B cell (primary cell): ENCODE measurements at regions not wholly inside any gene's neighbourhood (a gene's known extent, or its start where the extent isn't known, plus 50 kb on each side); places are given as distances from the start of the nearest gene placed in this dataset.

Experiments used
- EZH2 ChIP-seq: IDR thresholded peaks from 2 replicates; pipeline ENCODE4 v1.6.1; 2012; ENCODE audit warnings: borderline replicate concordance, low read depth, mild to moderate bottlenecking, moderate library complexity, low read length; ENCODE audit not compliant: insufficient read depth, poor library complexity, severe bottlenecking
- TF ChIP-seq, protein P1 (sequence below): fragments of 200-600 bp; IDR thresholded peaks from one replicate; pipeline ENCODE4 v1.8.0; 2022; ENCODE audit warnings: antibody characterized with exemption, mild to moderate bottlenecking

DNA sequence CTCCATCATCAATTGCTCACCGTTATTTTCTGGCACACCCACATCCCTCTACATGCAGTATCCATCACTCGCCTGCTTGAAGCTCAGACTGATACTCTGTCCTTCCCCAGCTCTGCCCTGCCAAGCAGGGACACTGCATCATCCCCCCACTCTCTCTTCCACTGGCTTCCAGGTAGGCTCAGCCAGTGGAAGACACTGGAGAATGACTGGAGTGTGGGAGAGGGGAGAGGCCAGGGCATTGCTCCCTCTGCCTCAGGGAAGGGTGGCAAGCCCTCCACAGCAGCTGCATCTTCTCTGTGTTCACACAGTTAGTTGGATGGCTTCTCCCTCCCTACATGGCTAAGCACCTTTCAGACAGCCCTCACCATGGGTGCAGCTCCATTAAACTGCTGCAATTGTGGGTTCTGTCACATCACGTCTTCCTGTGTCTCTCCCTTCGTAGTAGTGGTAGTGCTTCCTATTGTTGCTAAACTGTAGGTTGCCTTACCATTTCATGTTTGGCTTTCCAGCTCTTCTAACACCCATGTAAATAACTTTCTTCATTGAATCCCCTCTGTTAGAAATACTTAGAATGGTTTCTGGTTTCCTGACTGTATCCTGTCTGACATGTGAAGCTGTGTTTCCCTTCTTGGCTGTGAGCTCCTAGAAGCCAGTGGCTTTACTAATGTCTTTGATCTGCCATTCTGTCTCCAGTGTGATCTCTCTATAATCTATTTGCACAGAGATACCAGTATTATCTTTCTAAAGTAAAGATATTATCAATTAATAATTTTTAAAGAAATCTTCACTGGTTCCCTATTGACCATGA, 483.7 kb upstream of the LRRN3 start:
- TF ChIP-seq, protein P1, sequence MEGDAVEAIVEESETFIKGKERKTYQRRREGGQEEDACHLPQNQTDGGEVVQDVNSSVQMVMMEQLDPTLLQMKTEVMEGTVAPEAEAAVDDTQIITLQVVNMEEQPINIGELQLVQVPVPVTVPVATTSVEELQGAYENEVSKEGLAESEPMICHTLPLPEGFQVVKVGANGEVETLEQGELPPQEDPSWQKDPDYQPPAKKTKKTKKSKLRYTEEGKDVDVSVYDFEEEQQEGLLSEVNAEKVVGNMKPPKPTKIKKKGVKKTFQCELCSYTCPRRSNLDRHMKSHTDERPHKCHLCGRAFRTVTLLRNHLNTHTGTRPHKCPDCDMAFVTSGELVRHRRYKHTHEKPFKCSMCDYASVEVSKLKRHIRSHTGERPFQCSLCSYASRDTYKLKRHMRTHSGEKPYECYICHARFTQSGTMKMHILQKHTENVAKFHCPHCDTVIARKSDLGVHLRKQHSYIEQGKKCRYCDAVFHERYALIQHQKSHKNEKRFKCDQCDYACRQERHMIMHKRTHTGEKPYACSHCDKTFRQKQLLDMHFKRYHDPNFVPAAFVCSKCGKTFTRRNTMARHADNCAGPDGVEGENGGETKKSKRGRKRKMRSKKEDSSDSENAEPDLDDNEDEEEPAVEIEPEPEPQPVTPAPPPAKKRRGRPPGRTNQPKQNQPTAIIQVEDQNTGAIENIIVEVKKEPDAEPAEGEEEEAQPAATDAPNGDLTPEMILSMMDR: no peak
- TF ChIP-seq EZH2: no peak
